COLO829 (cell line): ENCODE measurements at regions not wholly inside any gene's neighbourhood (a gene's known extent, or its start where the extent isn't known, plus 50 kb on each side); places are given as distances from the start of the nearest gene placed in this dataset.

ENCODE experiments used
- DNase-seq: peaks from one replicate; pipeline ENCODE4 v3.0.0; 2012; ENCODE audit warnings: low spot score

DNA sequence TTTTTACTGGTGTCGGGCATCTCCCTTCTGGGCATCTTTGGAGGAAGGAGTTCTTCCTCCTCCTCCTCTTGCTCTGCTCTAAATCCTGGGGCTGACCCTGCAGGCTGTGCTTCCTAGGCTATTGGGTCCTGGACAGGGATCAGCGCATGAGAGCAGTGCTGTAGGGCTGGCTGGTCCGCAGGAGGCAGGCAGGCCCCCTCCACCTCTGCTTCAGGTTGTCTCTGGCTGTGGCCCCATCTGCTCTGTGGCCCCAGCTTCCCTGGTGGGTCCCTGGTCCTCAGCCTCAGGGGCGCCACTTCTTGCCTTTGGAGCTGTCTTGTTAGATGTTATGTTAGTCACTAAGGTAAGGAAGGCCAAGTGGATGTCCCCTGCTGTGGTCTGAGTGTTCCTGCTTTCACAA, 237.3 kb upstream of the PITRM1 start:
- no peak for DNase-seq

GRCh38 chr10:3408603-3409365, 236.2 kb upstream of the PITRM1 start:
- no peak for DNase-seq

DNA sequence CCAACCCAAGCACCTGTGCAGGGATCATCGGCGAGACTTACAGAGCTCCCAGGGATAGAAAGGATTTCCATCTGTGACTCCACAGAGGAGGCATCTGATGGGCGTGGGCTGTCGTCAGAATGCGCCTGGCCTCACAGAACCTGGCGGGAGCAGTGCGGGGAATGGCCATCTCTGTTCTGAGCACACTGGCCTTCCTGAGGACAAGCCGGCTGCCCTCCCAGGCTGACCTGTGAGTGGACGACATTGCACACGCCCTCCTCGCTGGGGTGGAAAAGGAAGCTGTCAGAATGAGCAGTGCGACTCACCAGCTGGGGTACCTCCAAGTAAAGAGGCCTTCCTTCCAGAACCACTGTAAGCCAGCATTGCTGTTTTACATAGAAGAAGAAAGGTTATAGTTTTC, 234.6 kb upstream of the PITRM1 start:
- DNase-seq = no peak

GRCh38 chr10:3406556-3406955, 234.0 kb upstream of the PITRM1 start:
- no peak for DNase-seq

DNA sequence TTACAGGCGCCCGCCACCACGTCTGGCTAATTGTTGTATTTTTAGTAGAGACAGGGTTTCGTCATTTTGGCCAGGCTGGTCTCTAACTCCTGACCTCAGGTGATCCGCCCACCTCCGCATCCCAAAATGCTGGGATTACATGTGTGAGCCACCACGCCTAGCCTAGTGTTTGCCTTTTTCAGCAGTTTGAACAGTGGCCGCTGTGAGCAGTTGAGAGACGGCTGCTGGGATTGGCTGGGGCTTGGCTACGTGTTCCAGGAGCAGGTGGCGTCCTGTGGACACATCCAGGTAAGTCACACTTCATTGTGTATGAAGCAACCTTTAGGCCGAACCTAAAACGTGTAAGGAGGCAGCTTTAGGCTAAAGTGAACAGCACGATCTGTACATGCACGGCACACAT, 231.8 kb upstream of the PITRM1 start:
- DNase-seq = no peak

- DNase-seq = no peak
These were observed 229.7 kb upstream of the PITRM1 start for GRCh38 chr10:3402187-3402751.

DNA sequence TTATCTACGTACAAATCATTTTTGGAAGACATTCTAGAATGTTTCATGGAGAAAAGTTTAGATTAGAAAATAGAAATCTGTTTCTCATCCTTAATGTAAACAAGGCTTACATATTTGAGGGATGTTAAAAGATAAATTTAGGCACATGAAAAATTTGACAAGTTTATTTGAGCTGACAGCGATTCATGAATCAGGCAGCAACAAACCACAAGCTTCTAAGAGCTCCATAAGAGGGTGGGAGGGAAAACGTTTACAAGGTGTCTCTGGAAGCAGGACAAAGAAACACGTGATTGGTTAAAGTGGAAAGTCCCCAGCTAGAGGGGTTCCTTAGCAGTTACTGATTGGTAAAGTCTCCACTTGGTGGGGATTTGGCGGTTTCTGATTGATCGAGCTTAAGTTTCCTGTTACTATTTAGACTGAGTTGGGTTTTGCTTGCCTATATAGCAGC, 228.9 kb upstream of the PITRM1 start:
- DNase-seq = no peak

- peak; percentile 23 for DNase-seq
These were observed 227.8 kb upstream of the PITRM1 start for GRCh38 chr10:3400348-3400747.

GRCh38 chr10:3399756-3400155, 227.2 kb upstream of the PITRM1 start:
- peak; percentile 7 for DNase-seq

DNA sequence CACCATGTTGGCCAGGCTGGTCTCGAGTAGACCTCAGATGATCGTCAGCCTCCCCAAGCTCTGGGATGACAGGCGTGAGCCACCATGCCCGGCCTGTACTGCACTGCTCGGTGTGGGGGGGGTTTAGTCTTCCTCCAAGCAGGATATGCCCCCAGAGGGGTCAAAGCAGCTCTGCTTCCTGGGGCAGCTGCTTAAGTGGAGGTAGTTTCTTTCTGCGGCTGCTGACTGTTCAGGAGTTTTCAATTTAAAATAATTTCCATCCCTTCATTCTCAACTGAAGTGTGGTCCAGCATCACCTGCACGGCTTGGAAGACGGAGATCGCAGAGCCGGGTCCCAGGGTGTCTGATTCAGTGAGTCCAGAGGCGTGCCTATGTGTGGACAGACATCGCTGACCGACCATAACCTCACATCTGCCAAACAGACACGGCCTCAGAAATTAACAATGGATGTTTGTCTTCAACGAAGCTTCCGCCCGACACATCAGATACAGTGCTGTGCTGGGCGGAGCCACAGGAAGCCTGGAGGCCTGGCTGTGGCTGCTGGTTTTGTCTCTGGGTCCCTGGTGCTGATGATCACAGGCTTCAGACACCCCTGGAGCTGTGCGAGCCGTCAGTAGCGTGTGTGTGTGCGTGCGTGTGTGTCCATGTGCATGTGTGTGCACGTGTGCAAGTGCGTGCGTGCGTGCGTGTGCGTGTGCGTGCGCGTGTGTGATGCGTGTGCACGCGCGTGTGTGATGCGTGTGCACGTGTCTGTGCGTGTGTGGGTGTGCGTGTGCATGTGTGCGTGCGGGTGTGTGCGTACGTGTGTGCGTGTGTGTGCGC, 226.5 kb upstream of the PITRM1 start:
- peak; percentile 79 for DNase-seq

- DNase-seq = no peak
These were observed 225.3 kb upstream of the PITRM1 start for GRCh38 chr10:3397846-3398245.

DNA sequence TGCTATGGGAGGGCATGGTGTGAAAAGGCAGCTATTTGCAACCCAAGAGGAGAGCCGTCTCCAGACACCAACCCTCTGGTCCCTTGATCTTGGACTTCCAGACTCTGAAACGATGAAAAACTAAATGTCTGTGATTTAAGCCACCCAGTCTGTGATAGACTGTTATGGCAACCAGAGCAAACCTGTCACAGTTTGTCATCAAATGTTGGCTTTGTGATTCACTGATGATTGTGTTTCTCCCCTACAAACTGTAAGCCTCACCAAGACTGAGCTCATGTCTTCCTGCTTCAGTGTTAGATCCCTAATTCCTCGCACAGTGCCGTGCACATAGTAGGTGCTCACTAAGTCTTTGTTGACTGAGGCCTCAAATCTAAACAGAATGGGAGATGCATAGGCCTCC, 224.6 kb upstream of the PITRM1 start:
- DNase-seq = no peak

DNA sequence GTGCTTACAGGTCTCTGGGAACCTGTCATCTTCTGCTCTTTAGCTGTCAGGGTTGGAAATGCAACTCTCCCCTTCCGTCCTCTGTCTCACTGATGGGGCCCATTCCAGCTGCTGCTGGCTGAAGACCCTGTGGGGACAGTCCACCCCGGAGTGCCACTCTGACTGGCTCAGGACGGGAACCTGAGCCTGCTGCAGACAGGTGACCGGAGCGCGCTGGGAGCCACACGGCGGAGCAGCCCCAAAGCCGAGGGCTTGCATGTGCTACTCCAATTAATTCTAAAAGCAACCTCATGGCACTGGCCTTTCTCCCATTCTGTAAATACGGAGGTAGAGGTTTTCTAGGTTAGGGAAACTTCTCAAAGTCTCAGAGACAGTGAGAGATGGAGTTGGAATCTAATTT, 223.5 kb upstream of the PITRM1 start:
- no peak for DNase-seq

DNA sequence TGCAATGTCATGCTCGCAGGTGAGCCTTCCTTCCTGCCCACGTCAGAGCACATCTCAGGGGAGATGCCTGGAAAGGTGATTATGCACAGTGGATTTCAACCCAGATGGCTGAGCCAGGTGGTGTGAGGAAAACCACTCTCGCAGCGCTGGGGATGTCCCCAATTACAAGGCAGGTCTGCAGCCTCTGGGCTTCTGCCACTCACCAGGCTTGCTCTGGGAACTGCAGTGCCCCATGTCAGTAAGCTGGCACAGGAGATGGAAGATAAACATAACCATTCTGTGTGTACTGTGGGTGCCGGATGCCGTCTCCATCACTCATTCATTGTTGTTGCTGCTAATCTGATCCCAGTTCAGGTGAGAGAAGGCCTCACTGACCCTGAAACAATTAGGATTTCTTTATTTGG, 222.9 kb upstream of the PITRM1 start:
- no peak for DNase-seq

GRCh38 chr10:3395041-3395440, 222.5 kb upstream of the PITRM1 start:
- DNase-seq = no peak

DNA sequence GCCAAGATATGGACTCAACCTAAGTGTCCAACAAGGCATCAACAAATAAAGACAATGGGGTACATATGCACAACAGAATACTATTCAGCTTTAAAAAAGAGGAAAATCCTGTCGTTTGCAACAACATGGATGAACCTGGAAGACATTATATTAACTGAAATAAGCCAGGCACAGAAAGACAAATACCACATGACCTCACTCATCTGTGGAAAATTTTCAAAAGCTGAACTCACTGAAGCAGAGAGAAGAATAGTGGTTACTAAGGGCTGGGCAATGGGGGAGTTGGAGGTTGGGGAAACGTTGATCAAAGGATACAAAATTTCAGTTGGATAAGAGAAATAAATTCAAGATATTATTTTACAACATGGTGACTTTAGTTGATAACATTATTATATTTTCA, 221.4 kb upstream of the PITRM1 start:
- DNase-seq = no peak

DNA sequence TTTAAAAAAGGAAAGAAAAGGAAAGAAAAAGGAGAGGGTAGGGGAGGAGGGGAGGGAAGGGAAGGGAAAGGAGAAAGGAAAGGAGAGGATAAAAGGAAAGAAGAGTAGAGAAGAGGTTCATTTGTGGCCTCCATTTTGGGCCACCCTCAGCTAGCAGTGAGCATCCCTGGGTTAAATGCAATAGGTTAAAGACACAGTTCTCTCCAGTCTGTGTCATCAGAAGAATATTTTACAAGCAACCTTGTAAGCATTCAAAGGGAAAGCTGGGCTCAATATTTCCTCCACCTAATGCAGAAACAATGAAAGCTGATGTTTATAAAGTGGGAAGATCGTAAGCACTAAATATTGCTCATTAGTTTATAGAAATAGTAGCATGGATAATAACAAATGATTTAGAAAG, 219.1 kb upstream of the PITRM1 start:
- DNase-seq = no peak

GRCh38 chr10:3389130-3389529, 216.5 kb upstream of the PITRM1 start:
- DNase-seq = no peak

GRCh38 chr10:3385487-3385886, 212.9 kb upstream of the PITRM1 start:
- DNase-seq = no peak

DNA sequence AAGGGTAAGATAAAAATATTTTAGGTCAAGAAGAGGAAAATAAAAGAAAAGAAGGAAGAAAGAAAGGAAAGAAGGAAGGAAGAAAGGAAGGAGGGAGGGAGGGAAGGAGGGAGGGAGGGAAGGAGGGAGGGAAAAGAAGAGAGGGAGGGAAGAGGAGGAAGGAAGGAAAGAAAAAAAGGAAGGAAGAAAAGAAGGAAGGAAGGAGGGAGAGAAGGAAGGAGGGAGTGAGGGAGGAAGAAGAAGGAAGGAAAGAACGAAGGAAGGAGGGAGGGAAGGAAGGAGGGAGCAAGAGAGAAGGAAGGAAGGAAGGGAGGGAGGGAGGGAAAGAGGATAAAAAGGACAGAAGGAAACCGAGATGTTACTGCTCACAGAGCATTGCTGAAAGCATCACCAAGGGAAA, 209.5 kb upstream of the PITRM1 start:
- no peak for DNase-seq

DNA sequence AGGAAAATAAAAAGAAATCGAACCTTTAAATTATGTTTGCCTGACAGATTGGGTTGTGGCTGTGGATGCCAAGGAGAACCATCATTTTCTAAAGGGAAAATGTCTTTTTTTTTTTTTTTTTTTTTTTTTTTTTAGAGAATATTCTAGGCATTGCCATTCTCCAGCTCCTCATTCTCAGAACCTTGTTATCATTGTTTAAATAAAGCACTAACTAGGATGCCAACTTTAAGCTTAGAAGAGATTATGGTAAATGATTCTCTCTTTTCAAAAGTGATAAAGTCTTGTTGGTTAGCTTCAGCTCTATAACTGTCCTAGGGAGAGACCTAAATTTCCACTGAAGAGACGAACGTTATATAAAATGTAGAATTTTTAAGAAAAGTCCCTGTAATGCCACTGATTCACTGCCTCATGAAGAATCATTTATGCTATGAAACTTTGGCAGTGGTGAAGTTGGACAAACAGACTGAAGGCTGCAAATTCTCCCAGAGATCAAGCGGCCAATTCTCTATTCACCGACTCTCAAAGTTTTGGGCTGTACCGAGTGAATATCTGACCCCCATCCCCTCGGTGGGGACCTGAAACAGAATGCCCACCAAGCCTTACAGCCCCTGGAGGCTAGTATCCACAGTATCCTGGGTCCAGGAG, 207.9 kb upstream of the PITRM1 start:
- DNase-seq = no peak

GRCh38 chr10:3376631-3377030, 204.0 kb upstream of the PITRM1 start:
- no peak for DNase-seq

DNA sequence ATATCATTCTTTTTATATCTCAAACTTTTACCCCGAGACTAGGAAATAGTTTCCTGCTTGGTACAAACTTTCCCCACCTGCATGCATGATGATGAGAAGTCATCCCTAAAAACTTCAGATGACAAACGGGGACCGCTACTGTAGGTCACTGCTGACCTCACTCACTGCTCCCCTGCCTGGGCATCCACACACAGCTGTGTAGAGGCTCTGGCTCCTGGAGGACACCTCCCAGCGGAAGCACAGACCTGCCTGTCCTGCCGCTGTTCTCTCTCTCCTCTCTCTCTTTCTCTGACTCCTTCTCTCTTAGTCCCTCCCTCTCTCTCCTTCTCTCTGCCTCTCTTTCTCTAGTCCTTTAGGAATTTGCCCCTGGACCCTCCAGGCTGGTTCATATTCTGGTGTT, 202.9 kb upstream of the PITRM1 start:
- DNase-seq = no peak
